Forelimb muscle (tissue), 1 donor: ENCODE measurements at regions not wholly inside any gene's neighbourhood (a gene's known extent, or its start where the extent isn't known, plus 50 kb on each side); places are given as distances from the start of the nearest gene placed in this dataset.

Experiments used
- DNase-seq: peaks from one replicate; pipeline ENCODE4 v3.0.0-alpha.2; 2013; ENCODE audit warnings: low read depth

- no peak for DNase-seq
These were observed 538.0 kb downstream of the UTRN start for GRCh38 chr6:144823131-144823530.

- no peak for DNase-seq
These were observed 538.9 kb downstream of the UTRN start for GRCh38 chr6:144824018-144824417.

GRCh38 chr6:144834426-144835038 lies 549.4 kb downstream of the UTRN start:
- no peak for DNase-seq

- DNase-seq, result no peak
These were observed 550.3 kb downstream of the UTRN start for GRCh38 chr6:144835322-144835973.

- DNase-seq, result no peak
These were observed 555.5 kb downstream of the UTRN start for GRCh38 chr6:144840619-144841018.

- no peak for DNase-seq
These were observed 558.6 kb downstream of the UTRN start for GRCh38 chr6:144843701-144844100.

GRCh38 chr6:144844596-144844995 lies 559.5 kb downstream of the UTRN start:
- DNase-seq, result no peak

- DNase-seq, result no peak
These were observed 560.1 kb downstream of the UTRN start for GRCh38 chr6:144845186-144845585.

GRCh38 chr6:144847916-144848315 lies 562.8 kb downstream of the UTRN start:
- DNase-seq, result no peak

GRCh38 chr6:144849920-144850319 lies 564.8 kb downstream of the UTRN start:
- DNase-seq, result no peak

GRCh38 chr6:144853603-144854002 lies 568.5 kb downstream of the UTRN start:
- DNase-seq, result no peak

GRCh38 chr6:144854654-144855053 lies 569.5 kb downstream of the UTRN start:
- DNase-seq, result no peak

- no peak for DNase-seq
These were observed 570.2 kb downstream of the UTRN start for GRCh38 chr6:144855375-144855774.

- no peak for DNase-seq
These were observed 570.8 kb downstream of the UTRN start for GRCh38 chr6:144855812-144856531.

- no peak for DNase-seq
These were observed 571.5 kb downstream of the UTRN start for GRCh38 chr6:144856622-144857021.

GRCh38 chr6:144857086-144857485 lies 572.0 kb downstream of the UTRN start:
- no peak for DNase-seq

- DNase-seq, result no peak
These were observed 577.6 kb downstream of the UTRN start for GRCh38 chr6:144862769-144863168.

- DNase-seq, result no peak
These were observed 582.6 kb downstream of the UTRN start for GRCh38 chr6:144867761-144868160.

- no peak for DNase-seq
These were observed 585.6 kb downstream of the UTRN start for GRCh38 chr6:144870782-144871181.

GRCh38 chr6:144873623-144874378 lies 588.7 kb downstream of the UTRN start:
- DNase-seq, result no peak

GRCh38 chr6:144876689-144877088 lies 591.6 kb downstream of the UTRN start:
- DNase-seq, result no peak

- DNase-seq, result no peak
These were observed 592.0 kb downstream of the UTRN start for GRCh38 chr6:144877118-144877517.
